Ectodermal cell (in vitro differentiated cells): ENCODE measurements at regions not wholly inside any gene's neighbourhood (a gene's known extent, or its start where the extent isn't known, plus 50 kb on each side); places are given as distances from the start of the nearest gene placed in this dataset.

Experiments
- H3K27ac ChIP-seq: 2 replicates; pipeline ENCODE4 v1.7.0; 2013; ENCODE audit warnings: mild to moderate bottlenecking, low read depth, low read length; ENCODE audit not compliant: insufficient read depth, poor library complexity, severe bottlenecking
- H3K27me3 ChIP-seq: 2 replicates; pipeline ENCODE4 v1.7.0; 2013; ENCODE audit warnings: mild to moderate bottlenecking, low read length; ENCODE audit not compliant: insufficient read depth, control insufficient read depth, poor library complexity, severe bottlenecking
- H3K36me3 ChIP-seq: one replicate; pipeline ENCODE4 v1.7.0; 2013; ENCODE audit warnings: low read length; ENCODE audit not compliant: control insufficient read depth, insufficient read depth
- H3K4me1 ChIP-seq: one replicate; pipeline ENCODE4 v1.7.0; 2013; ENCODE audit warnings: low read length; ENCODE audit not compliant: control insufficient read depth, insufficient read depth
- H3K4me3 ChIP-seq: 2 replicates; pipeline ENCODE4 v1.7.0; 2013; ENCODE audit warnings: low read depth, low read length, control low read depth; ENCODE audit not compliant: insufficient read depth
- H3K9me3 ChIP-seq: 2 replicates; pipeline ENCODE4 v1.7.0; 2013; ENCODE audit warnings: mild to moderate bottlenecking, low read length, moderate library complexity; ENCODE audit not compliant: control insufficient read depth
- WGBS, 2 experiments: methylation state at CpG; one replicate each; pipeline ENCODE4 v1.1.7; 2013; ENCODE audit warnings: missing lambda C conversion rate in 2 of 2; 5-methylcytosine and 5-hydroxymethylcytosine counted together

GRCh38 chr14:71752111-71752738 is 180.0 kb upstream of the RGS6 start:
- Histone ChIP-seq H3K27ac (no peak overlapping the region), H3K4me1 (peaks cover 10% of the 10 kb centered on the region), H3K36me3 (no peaks in the 10 kb centered on the region), H3K4me3 (no peak overlapping the region), H3K9me3 (no peaks in the 10 kb centered on the region), H3K27me3 (no peaks in the 10 kb centered on the region)
- WGBS, 2 experiments: 94 to 95% methylated on average over 23 of the region's 23 CpGs

GRCh38 chr14:71753126-71753830 is 179.0 kb upstream of the RGS6 start:
- WGBS, 2 experiments: 47 to 48% methylated on average over 21 of the region's 21 CpGs
- no peak overlapping the region for H3K4me3 ChIP-seq
- no peak overlapping the region for H3K27ac ChIP-seq
- H3K4me1 ChIP-seq: peaks cover 10% of the 10 kb centered on the region
- no peaks in the 10 kb centered on the region for H3K27me3 ChIP-seq
- H3K36me3 ChIP-seq: no peaks in the 10 kb centered on the region
- H3K9me3 ChIP-seq: no peaks in the 10 kb centered on the region

GRCh38 chr14:71753976-71754375 is 178.3 kb upstream of the RGS6 start:
- no peaks in the 10 kb centered on the region for H3K9me3 ChIP-seq
- H3K4me3 ChIP-seq: no peak overlapping the region
- H3K27ac ChIP-seq: no peak overlapping the region
- H3K27me3 ChIP-seq: no peaks in the 10 kb centered on the region
- H3K4me1 ChIP-seq: peaks cover 10% of the 10 kb centered on the region
- WGBS, 2 experiments: 88 to 94% methylated on average over 16 of the region's 16 CpGs
- H3K36me3 ChIP-seq: no peaks in the 10 kb centered on the region

- Histone ChIP-seq H3K9me3 (no peaks in the 10 kb centered on the region), H3K4me1 (peaks cover 10% of the 10 kb centered on the region), H3K27ac (no peak overlapping the region), H3K36me3 (no peaks in the 10 kb centered on the region), H3K4me3 (no peak overlapping the region), H3K27me3 (no peaks in the 10 kb centered on the region)
- 64 to 67% methylated on average over 17 of the region's 17 CpGs for WGBS, 2 experiments
These were observed 177.7 kb upstream of the RGS6 start for GRCh38 chr14:71754422-71755095.

- Histone ChIP-seq H3K4me1 (peaks cover 10% of the 10 kb centered on the region), H3K4me3 (no peak overlapping the region), H3K27ac (no peak overlapping the region), H3K36me3 (no peaks in the 10 kb centered on the region), H3K27me3 (no peaks in the 10 kb centered on the region), H3K9me3 (no peaks in the 10 kb centered on the region)
- 85 to 88% methylated on average over 11 to 12 of the region's 12 CpGs for WGBS, 2 experiments
These were observed 173.8 kb upstream of the RGS6 start for GRCh38 chr14:71758229-71758951.

GRCh38 chr14:71762575-71762974 is 169.7 kb upstream of the RGS6 start:
- H3K4me3 ChIP-seq: no peak overlapping the region
- no peak overlapping the region for H3K27ac ChIP-seq
- no peaks in the 10 kb centered on the region for H3K36me3 ChIP-seq
- 73 to 84% methylated on average over 4 of the region's 4 CpGs for WGBS, 2 experiments
- no peaks in the 10 kb centered on the region for H3K27me3 ChIP-seq
- no peaks in the 10 kb centered on the region for H3K4me1 ChIP-seq
- H3K9me3 ChIP-seq: no peaks in the 10 kb centered on the region

GRCh38 chr14:71764701-71765382 is 167.4 kb upstream of the RGS6 start:
- H3K4me1 ChIP-seq: no peaks in the 10 kb centered on the region
- H3K4me3 ChIP-seq: no peak overlapping the region
- no peaks in the 10 kb centered on the region for H3K9me3 ChIP-seq
- no peaks in the 10 kb centered on the region for H3K36me3 ChIP-seq
- H3K27me3 ChIP-seq: no peaks in the 10 kb centered on the region
- peak overlapping the region; percentile 47 for H3K27ac ChIP-seq
- 36 to 37% methylated on average over 7 of the region's 9 CpGs for WGBS, 2 experiments

- Histone ChIP-seq H3K4me3 (no peak overlapping the region), H3K4me1 (no peaks in the 10 kb centered on the region), H3K27me3 (no peaks in the 10 kb centered on the region), H3K9me3 (no peaks in the 10 kb centered on the region), H3K27ac (no peak overlapping the region), H3K36me3 (no peaks in the 10 kb centered on the region)
- WGBS, 2 experiments: 67 to 94% methylated on average over 1 of the region's 1 CpG
These were observed 166.7 kb upstream of the RGS6 start for GRCh38 chr14:71765505-71765904.

GRCh38 chr14:71770431-71770830 is 161.8 kb upstream of the RGS6 start:
- H3K9me3 ChIP-seq: no peaks in the 10 kb centered on the region
- 94 to 98% methylated on average over 3 of the region's 3 CpGs for WGBS, 2 experiments

More at GRCh38 chr14:71770431-71770830, 161.8 kb upstream of the RGS6 start:
- no peaks in the 10 kb centered on the region for H3K36me3 ChIP-seq
- no peak overlapping the region for H3K27ac ChIP-seq
- no peaks in the 10 kb centered on the region for H3K4me1 ChIP-seq
- H3K4me3 ChIP-seq: no peak overlapping the region
- no peaks in the 10 kb centered on the region for H3K27me3 ChIP-seq
